Stimulated activated CD8-positive, alpha-beta memory T cell treated with anti-CD3 and anti-CD28 coated beads, Interleukin-4, amount 100 ng/mL, for 24 hours (primary cell): ENCODE measurements at regions not wholly inside any gene's neighbourhood (a gene's known extent, or its start where the extent isn't known, plus 50 kb on each side); places are given as distances from the start of the nearest gene placed in this dataset.

Source experiments
- DNase-seq: peaks from one replicate; pipeline ENCODE4 v3.0.0-alpha.2; 2020; ENCODE audit warnings: low read depth

GRCh38 chr1:56033321-56034037 is 545.9 kb downstream of the PLPP3 start:
- no peak for DNase-seq

- no peak for DNase-seq
These were observed 547.2 kb downstream of the PLPP3 start for GRCh38 chr1:56032096-56032676.

GRCh38 chr1:56031001-56031400 is 548.4 kb downstream of the PLPP3 start:
- no peak for DNase-seq

- DNase-seq: no peak
These were observed 549.9 kb downstream of the PLPP3 start for GRCh38 chr1:56029319-56030003.

- no peak for DNase-seq
These were observed 550.5 kb downstream of the PLPP3 start for GRCh38 chr1:56028911-56029310.

- DNase-seq: no peak
These were observed 551.1 kb downstream of the PLPP3 start for GRCh38 chr1:56028244-56028643.

GRCh38 chr1:56025942-56026341 is 553.4 kb downstream of the PLPP3 start:
- DNase-seq: no peak

- DNase-seq: no peak
These were observed 555.2 kb downstream of the PLPP3 start for GRCh38 chr1:56024155-56024554.

GRCh38 chr1:56019922-56020321 is 559.4 kb downstream of the PLPP3 start:
- DNase-seq: no peak

- DNase-seq: no peak
These were observed 559.9 kb downstream of the PLPP3 start for GRCh38 chr1:56019472-56019871.

GRCh38 chr1:56017336-56017735 is 562.0 kb downstream of the PLPP3 start:
- DNase-seq: no peak

- DNase-seq: no peak
These were observed 575.5 kb downstream of the PLPP3 start for GRCh38 chr1:56003846-56004245.

- no peak for DNase-seq
These were observed 577.1 kb downstream of the PLPP3 start for GRCh38 chr1:56002231-56002630.

- DNase-seq: no peak
These were observed 578.9 kb downstream of the PLPP3 start for GRCh38 chr1:56000424-56000823.

GRCh38 chr1:55997536-55997935 is 581.8 kb downstream of the PLPP3 start:
- DNase-seq: no peak

GRCh38 chr1:55993646-55994318 is 585.6 kb downstream of the PLPP3 start:
- DNase-seq: no peak

- DNase-seq: no peak
These were observed 589.4 kb downstream of the PLPP3 start for GRCh38 chr1:55990007-55990406.

- DNase-seq: no peak
These were observed 590.4 kb downstream of the PLPP3 start for GRCh38 chr1:55988963-55989452.

GRCh38 chr1:55987491-55988249 is 591.7 kb downstream of the PLPP3 start:
- no peak for DNase-seq

- DNase-seq: no peak
These were observed 593.4 kb downstream of the PLPP3 start for GRCh38 chr1:55986003-55986402.

- DNase-seq: no peak
These were observed 598.2 kb downstream of the PLPP3 start for GRCh38 chr1:55981010-55981650.
